ENCODE measurements at regions not wholly inside any gene's neighbourhood (a gene's known extent, or its start where the extent isn't known, plus 50 kb on each side); places are given as distances from the start of the nearest gene placed in this dataset.

DNA sequence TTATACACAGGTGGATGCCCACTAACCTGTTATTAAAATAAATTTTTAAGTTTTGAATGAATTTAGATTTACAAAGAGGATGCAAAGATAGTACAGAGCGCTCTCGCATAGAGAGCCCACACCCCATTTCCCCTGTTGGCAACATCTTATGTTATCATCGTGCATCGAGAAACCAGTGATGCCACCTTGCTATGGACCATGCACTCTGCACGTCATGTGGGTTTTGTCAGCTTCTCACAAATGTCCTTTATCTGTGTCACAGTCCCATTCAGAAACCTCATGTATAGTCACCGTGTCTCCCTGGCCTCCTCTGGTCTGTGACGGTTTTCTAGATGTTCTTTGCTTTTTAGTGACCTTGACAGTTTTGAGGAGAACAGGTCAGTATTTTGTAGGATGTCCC lies 60.0 kb downstream of the ING1 start:
- no peak for DNase-seq (ENCODE audit: low spot score)

DNA sequence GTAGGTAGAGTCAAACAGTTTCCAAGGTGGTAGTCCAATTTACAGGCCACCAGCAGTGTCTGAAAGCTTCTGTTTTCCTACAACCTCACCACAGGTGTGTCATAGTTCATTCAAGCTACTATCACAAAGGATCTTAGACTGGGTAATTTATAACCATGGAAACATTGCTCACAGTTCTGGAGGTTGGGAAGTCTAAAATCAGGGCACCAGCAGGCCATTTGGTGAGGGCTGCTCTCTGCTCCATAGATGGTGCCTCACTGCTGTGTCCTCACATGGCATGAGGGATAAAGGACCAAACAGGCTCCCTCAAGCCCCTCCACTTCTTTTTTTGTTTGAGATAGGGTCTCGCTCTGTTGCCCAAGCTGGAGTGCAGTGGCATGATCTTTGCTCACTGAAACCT lies 60.6 kb downstream of the ING1 start:
- DNase-seq (ENCODE audit: low spot score) = no peak

GRCh38 chr13:110774490-110774889 lies 61.0 kb downstream of the ING1 start:
- no peak for DNase-seq (ENCODE audit: low spot score)

DNA sequence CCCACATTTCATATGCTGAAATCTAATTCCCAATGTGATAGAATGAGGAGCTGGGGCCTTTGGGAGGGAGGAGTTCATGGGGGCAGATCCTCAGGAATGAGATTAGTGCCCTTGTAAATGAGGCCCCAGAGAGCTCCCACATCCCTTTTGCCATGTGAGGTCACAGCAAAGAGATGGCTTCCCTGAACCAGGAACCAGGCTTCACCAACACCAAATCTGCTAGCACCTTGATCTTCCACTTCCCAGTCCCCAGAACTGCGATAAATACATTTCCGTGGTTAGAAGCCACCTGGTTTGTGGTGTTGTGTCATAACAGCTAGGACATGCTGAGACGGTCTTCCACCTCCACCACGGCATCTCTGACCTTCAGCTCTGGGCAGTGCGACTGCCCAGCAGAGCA lies 62.1 kb downstream of the ING1 start:
- no peak for DNase-seq (ENCODE audit: low spot score)

GRCh38 chr13:110777251-110777820 lies 63.8 kb downstream of the ING1 start:
- DNase-seq (ENCODE audit: low spot score) = no peak

DNA sequence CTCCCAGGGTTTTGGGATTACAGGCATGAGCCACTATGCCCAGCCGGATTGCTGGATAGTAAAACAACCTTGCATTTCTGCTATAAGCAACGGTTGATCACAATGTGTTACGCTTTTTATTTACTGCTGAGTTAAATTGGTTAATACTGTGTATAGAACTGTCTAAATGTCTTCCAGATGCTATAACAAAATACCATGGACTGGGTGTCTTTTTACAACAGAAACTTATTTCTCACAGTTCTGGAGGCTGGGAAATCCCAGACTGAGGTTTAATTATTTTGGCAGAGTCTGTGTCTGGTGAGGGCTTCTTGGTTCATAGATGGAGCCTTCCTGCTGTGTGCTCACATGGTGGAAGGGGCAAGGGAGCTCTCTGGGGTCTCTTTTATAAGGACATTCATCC lies 65.5 kb downstream of the ING1 start:
- DNase-seq (ENCODE audit: low spot score) = no peak

DNA sequence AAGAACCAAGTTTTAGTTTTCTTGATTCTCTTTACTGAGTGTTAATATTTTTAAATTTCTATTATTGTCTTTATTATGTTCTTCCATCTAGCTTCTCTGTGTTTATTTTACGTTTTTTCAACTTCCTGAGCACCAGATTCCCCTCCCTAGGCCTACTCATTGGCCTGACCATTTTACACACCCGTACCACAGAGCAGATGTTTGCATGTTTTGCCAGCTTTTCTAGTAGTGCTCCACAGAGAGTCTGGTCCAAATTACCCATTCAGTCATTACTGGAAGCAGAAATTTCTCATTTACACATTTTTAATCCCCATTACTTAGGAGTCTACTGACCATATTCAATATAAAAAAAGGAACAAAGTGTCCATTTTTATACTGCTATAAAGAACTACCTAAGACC lies 66.9 kb downstream of the ING1 start:
- no peak for DNase-seq (ENCODE audit: low spot score)

- DNase-seq (ENCODE audit: low spot score) = no peak
Observed at GRCh38 chr13:110782185-110782584, 68.7 kb downstream of the ING1 start.

GRCh38 chr13:110784704-110785103 lies 71.2 kb downstream of the ING1 start:
- DNase-seq (ENCODE audit: low spot score) = no peak

DNA sequence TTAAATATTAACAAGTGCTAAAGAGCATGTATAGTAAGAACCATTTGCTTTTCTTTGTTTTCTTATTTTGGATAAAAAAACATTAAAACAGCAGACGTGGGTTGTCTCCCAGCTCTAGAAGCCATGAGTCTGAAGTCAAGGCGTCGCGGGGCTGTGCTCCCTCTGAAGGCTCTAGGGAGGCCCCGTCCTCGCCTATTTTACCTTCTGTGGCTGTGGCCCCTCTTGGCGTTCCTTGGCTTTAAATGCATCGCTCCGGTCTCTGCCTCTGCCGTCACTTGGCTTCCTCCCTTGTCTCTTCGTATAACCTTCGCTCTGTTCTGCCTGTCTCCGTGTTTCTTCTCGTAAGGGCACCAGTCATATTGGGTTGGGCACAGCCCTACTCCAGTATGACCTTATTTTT lies 75.3 kb downstream of the ING1 start:
- no peak for DNase-seq (ENCODE audit: low spot score)

DNA sequence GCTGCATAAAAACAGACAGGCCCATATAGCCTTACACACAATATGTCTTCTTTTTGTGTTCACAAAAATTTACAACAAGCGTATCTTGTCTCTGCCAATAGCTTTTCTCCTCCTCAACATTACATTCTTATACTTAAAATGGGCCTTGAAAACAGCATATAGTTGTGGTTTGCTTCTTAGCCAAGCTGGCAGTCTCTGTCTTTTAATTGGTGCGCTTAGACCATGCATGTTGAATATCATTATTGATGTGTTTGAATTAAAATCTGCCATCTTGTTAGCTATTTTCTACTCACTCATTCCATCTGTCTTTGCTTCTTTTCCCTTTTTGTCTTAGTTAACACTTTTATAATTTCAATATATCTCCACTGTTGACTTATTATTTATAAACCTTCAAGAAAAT lies 76.4 kb downstream of the ING1 start:
- DNase-seq (ENCODE audit: low spot score) = no peak

DNA sequence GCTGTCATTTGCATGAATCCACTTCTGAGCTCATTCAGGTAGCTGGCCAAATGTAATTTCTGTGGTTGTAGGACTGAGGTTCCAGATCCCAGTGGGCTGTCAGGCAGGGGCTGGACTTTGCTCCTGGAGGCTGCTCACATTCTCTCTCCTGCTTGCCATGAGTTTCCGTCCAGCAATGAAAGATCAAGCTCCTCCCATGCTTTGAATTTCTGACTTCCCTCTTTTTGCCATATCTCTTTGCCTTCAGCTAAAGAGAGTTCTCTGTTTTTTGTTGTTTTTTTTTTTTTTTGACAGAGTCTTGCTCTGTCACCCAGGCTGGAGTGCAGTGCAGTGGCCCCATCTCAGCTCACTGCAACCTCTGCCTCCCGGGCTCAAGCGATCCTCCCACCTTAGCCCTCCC lies 76.9 kb downstream of the ING1 start:
- DNase-seq (ENCODE audit: low spot score) = no peak

DNA sequence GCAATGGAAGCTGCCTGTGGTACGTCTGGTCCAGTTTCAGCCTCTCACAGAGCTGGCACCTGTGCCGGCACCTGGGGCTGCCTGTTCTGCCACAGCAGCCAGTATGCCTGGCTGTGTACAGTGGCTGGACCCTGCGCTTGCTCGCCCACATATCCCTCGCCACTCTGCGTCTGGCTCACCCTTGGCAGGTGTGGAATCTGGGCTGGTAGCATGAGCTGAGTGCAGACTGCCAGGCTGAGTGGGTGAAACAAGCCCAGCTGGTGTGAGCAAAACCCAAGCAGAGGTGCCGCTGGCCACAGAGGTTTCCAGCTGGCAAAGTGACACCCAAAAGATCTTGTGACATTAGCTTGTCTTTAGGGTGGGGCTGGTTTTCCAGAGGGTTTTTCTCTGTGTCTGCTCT lies 80.7 kb downstream of the ING1 start:
- DNase-seq (ENCODE audit: low spot score) = no peak

DNA sequence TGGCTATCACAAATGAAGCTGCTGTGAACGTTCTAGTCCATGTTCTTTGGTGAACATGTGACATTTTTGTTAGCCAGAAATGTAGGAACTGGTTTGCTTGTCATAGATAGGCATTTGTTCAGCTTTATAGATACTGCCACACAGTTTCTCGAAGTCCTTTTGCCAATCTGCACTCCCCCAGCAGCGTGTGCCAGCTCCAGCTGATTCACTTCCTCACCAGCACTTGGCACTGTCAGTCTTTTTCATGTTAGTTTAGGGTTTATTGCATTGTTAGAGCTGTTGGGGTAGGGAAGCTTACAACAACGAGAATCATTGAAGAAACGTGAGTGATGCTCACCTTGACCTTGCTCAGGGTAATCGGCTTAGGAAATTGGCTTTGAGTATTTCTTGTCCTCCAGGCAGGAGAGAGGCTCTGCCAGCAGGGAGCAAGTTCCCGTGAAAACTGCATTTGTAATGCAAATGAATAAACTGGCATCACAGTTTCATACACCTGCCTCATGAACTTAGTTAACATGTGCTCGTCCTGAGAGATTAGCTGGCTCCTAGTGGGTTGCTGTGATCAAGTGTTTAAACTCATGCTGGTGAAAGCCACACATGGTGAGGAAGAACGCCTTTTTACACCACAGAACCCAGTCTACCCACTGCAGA lies 83.9 kb downstream of the ING1 start:
- no peak for DNase-seq (ENCODE audit: low spot score)

GRCh38 chr13:110798081-110798994 lies 84.8 kb downstream of the ING1 start:
- no peak for DNase-seq (ENCODE audit: low spot score)

DNA sequence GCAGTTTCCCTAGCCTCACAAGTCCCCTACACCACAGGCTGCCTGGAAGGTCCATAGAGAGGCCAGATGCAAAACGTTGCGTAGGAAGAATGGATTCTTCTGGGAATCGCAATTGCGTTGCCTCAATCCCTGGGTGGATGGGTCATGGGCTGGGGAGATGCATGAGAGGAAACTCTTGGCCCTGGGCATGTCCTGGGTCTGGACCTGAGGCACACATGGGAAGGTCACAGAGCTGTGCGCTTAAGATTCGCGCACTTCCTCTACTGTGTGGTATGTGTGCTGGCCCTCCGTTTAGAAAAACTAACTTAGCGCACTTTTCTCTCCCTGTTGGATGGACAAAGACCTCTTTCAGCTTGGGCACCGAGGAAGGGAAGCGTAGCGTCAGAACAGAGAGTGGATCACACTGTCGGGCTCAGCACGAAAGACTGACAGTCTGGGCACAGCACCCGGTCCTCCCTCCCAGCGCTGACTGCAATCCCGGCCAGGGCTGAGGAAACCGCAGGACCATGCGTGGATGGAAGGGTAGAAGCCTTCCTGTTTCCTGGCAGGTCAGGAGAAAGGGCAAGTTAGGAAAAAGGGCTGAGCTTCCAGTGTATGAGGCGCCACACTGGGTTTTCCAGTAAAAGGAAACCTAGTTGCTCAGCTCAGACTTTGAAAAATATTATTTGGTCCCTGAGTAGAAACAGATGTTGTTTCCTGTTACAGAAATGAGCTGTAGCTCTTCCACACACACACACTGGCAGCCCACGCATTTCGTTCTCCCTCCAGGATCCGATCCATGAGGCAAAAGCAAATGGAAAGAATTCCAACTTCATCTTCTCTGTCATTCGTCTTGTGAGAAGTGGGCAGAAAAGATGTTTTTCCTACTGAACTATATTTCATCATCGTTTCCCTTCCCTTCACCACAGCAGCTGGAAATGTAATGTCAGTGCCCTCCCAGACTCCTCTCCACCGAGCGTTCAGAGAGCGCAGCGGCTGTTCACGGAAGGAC lies 86.0 kb downstream of the ING1 start:
- DNase-seq (ENCODE audit: low spot score) = peak; percentile 59

GRCh38 chr13:110801044-110801443 lies 87.5 kb downstream of the ING1 start:
- no peak for DNase-seq (ENCODE audit: low spot score)

- no peak for DNase-seq (ENCODE audit: low spot score)
Observed at GRCh38 chr13:110802260-110802659, 88.8 kb downstream of the ING1 start.

- DNase-seq (ENCODE audit: low spot score) = no peak
Observed at GRCh38 chr13:110806636-110807035, 93.1 kb downstream of the ING1 start.

- DNase-seq (ENCODE audit: low spot score) = no peak
Observed at GRCh38 chr13:110807546-110807945, 94.0 kb downstream of the ING1 start.

DNA sequence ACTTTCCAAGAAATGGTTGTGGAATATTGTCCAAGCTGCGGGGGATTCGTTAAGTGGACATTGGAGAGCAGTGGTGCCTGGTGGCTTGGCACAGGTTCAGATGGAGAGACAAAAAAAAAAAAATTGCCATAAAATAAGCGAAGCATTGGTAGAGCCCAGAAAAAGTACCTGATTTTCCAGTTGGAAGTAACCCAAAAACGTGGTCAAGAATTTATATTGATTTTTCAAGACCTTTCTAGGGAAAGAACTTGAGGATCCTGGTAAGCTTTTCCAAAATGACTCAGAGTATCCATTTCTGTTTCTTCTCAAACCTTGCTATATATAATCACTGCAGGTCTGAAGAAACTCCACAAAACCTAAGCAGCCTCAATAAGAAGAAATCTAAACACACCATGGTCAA lies 94.6 kb downstream of the ING1 start:
- no peak for DNase-seq (ENCODE audit: low spot score)

- no peak for DNase-seq (ENCODE audit: low spot score)
Observed at GRCh38 chr13:110809871-110810486, 96.5 kb downstream of the ING1 start.
